ENCODE measurements at regions not wholly inside any gene's neighbourhood (a gene's known extent, or its start where the extent isn't known, plus 50 kb on each side); places are given as distances from the start of the nearest gene placed in this dataset.
A peak's percentile ranks its signal among the peaks of the same experiment; 100 is the strongest.

DNA sequence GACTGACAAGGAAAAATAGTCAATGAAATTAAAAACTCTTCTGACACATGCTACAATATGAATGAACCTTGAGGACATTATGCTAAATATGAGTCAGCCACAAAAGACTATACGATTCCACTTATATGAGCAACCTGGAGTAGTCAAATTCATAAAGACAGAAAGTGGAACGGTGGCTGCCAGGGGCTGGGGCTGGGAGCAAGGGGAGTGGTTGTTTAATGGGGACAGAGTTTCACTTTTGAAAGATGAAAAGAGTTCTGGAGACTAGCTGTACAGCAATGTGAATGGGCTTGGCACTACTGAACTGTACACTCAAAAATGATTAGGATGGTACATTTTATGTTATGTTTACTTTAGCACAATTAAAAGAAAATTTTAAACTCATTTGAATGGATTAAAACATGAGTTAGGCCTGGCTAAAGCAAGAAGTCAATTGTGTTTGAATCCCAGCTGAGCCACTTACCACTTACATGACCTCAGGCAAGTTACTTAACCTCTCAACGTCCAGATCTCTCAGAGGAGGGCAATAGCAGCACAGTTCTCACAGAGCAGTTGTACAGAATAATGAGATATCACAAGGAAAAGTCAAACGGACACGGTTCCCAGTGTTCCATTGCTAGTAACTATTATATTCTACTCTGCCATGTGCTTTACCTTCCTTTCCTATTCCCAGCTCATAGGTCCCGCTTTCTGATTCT is 102.5 kb downstream of the SPTSSA start:
- H3K36me3 ChIP-seq = no peaks in the 10 kb centered on the region
- no peak for TF ChIP-seq POLR2A (IDR thresholded peaks at IDR 0.05)
- TF ChIP-seq, protein P1, sequence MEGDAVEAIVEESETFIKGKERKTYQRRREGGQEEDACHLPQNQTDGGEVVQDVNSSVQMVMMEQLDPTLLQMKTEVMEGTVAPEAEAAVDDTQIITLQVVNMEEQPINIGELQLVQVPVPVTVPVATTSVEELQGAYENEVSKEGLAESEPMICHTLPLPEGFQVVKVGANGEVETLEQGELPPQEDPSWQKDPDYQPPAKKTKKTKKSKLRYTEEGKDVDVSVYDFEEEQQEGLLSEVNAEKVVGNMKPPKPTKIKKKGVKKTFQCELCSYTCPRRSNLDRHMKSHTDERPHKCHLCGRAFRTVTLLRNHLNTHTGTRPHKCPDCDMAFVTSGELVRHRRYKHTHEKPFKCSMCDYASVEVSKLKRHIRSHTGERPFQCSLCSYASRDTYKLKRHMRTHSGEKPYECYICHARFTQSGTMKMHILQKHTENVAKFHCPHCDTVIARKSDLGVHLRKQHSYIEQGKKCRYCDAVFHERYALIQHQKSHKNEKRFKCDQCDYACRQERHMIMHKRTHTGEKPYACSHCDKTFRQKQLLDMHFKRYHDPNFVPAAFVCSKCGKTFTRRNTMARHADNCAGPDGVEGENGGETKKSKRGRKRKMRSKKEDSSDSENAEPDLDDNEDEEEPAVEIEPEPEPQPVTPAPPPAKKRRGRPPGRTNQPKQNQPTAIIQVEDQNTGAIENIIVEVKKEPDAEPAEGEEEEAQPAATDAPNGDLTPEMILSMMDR (IDR thresholded peaks at IDR 0.05) = no peak
- no peak overlapping the region for H3K27ac ChIP-seq
- no peak overlapping the region for H3K4me3 ChIP-seq
- no peaks in the 10 kb centered on the region for H3K9me3 ChIP-seq
- H3K27me3 ChIP-seq = peaks cover 0 to 4% (median 0%) of the 10 kb centered on the region in 9 donors
- intact Hi-C loops (cut with DNase I) = no loop called here
- ATAC-seq = no peak
- no peak for DNase-seq
- 48 to 64% (median 60%) methylated on average over 6 of the region's 6 CpGs for WGBS, 4 donors
- peaks cover 0 to 26% (median 0%) of the 10 kb centered on the region in 12 donors for H3K4me1 ChIP-seq

DNA sequence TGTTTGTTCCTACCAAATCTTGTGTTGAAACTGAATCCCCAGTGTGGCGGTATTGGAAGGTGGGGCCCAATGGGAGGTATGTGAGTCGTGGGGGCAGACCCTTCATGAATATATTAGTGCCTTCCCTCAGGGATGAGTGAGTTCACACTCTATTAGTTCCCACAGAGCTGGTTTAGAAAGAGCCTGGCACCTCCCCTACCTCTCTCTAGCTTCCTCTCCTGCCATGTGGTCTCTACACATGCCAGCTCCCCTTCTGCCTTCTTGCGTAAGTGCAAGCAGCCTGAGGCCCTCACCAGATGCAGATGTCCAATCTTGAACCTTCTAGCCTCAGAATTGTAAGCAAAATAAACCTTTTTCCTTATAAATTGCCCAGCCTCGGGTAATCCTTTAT is 105.8 kb downstream of the SPTSSA start:
- Histone ChIP-seq H3K36me3 (no peaks in the 10 kb centered on the region), H3K27ac (peak overlapping the region in 10 of 12 donors; percentile 8 to 59 (median 52)), H3K27me3 (no peaks in the 10 kb centered on the region), H3K4me1 (peaks cover 0 to 12% (median 0%) of the 10 kb centered on the region in 12 donors), H3K9me3 (no peaks in the 10 kb centered on the region), H3K4me3 (no peak overlapping the region)
- DNase-seq = no peak
- no peak for TF ChIP-seq POLR2A (IDR thresholded peaks at IDR 0.05)
- TF ChIP-seq, protein P1 (IDR thresholded peaks at IDR 0.05) = no peak
- ATAC-seq = peak in 2 of 4 donors; percentile 44 to 69
- intact Hi-C loops (cut with DNase I) = no loop called here
- WGBS, 4 donors = 78 to 84% (median 79%) methylated on average over 4 of the region's 4 CpGs

DNA sequence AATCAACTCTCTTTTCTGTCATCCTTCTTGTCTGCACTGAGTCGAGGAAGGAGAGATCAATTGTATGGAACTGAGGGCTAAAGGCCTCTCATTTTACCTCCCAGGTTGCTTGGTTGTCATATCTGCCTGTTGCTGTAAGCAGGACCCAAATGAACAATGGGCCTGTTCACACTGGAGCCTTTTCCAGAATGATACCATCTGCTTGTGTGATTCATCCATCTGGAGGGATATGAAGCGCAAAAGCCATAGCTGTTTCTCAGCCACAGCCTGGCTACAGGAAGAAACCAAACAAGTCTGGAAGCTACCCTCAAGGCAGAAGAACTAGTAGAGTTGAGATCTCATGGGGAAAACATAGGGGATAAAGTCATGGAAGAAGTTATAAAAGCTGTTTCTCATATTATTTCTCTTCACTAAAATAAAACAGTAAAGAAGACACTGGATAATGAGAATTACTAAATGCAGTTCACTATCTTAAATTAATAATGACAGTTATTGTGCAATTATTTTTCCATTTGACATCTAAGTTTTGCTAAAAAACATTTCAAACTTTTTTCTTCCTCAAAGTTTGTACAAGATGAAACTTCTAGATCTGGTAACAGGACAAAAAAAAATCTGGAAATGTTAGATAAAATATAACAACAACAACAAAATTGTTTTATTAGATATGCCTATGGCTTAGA is 106.3 kb downstream of the SPTSSA start:
- WGBS, 4 donors = 65 to 81% (median 75%) methylated on average over 2 of the region's 2 CpGs

DNA sequence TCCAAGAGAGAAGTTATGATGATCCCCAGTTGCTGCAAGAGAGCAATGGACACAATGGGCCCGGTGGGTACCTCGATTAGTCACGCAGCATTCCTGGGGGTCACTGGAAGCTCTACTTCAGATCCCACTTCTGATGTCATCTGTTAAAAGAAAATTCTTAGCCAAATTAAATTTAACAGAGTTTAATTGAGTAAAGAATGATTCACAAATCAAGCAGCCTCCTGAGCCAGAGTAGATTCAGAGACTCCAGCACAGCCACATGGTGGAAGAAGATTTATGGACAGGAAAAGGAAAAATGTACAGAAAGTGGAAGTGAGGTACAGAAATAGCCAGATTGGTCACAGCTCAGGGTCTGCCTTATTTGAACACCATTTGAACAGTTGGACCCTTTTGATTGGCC is 107.5 kb downstream of the SPTSSA start:
- 85 to 92% (median 91%) methylated on average over 3 of the region's 3 CpGs for WGBS, 4 donors
- no peak for ATAC-seq
- no peak for TF ChIP-seq POLR2A (IDR thresholded peaks at IDR 0.05)
- TF ChIP-seq, protein P1 (IDR thresholded peaks at IDR 0.05) = no peak
- Histone ChIP-seq H3K4me3 (no peak overlapping the region), H3K9me3 (no peaks in the 10 kb centered on the region), H3K27me3 (no peaks in the 10 kb centered on the region), H3K4me1 (peaks cover 0 to 12% (median 0%) of the 10 kb centered on the region in 12 donors), H3K36me3 (no peaks in the 10 kb centered on the region), H3K27ac (peak overlapping the region in 5 of 12 donors; percentile 14 to 59 (median 47))
- intact Hi-C loops (cut with DNase I) = no loop called here
- DNase-seq = no peak

More for the DNA sequence above, 106.3 kb downstream of the SPTSSA start:
- Histone ChIP-seq H3K4me1 (peaks cover 0 to 12% (median 0%) of the 10 kb centered on the region in 12 donors), H3K27me3 (no peaks in the 10 kb centered on the region), H3K9me3 (no peaks in the 10 kb centered on the region), H3K27ac (peak overlapping the region in 10 of 12 donors; percentile 36 to 59 (median 52)), H3K36me3 (no peaks in the 10 kb centered on the region), H3K4me3 (no peak overlapping the region)
- ATAC-seq (peak; percentile 51 to 94 (median 84)), DNase-seq (peak in 3 of 5 donors; percentile 10 to 39 (median 34))
- intact Hi-C loops (cut with DNase I) = no loop called here
- TF ChIP-seq, protein P1 (IDR thresholded peaks at IDR 0.05) = no peak
- TF ChIP-seq POLR2A (IDR thresholded peaks at IDR 0.05) = no peak

Measured in heart left ventricle (tissue), 16 donors.